SK-N-SH (cell line): ENCODE measurements at regions not wholly inside any gene's neighbourhood (a gene's known extent, or its start where the extent isn't known, plus 50 kb on each side); places are given as distances from the start of the nearest gene placed in this dataset.

Source experiments
- CTCF ChIA-PET: fragments of 300-600, 350-600 bp; formaldehyde crosslinking; extraction: SDS; loops from one replicate; lab custom pipeline; 2021; lab: Yijun Ruan, JAX
- POLR2A ChIA-PET: fragments of 350-600 bp; sonication (Branson Sonifier 250); formaldehyde crosslinking; extraction: SDS; loops from one replicate; lab custom pipeline; 2020; ENCODE audit warnings: antibody characterized with exemption, inconsistent platforms; lab: Yijun Ruan, JAX
- DNase-seq: peaks from one replicate; pipeline ENCODE4 v3.0.0; 2012
- H2AFZ ChIP-seq: fragments of 200-600 bp; sonication (generic); 2 replicates; pipeline ENCODE4 v1.8.1; 2016; ENCODE audit warnings: antibody characterized with exemption, mild to moderate bottlenecking, low read depth
- H3F3A ChIP-seq: fragments of 200-600 bp; sonication (generic); replicated peaks from 2 replicates; pipeline ENCODE3; 2016; ENCODE audit warnings: antibody characterized with exemption, mild to moderate bottlenecking; ENCODE audit not compliant: insufficient read depth
- H3K27ac ChIP-seq, 2 experiments: fragments of 200-500 bp in 1 of 2; fragments of 200-600 bp in 1 of 2; sonication (Bioruptor generic) in 1 of 2; sonication (generic), shearing (Covaris generic) in 1 of 2; 2 replicates each; pipeline versions ENCODE4 v1.5.1 to v1.6.1; 2014 to 2016; ENCODE audit warnings: low read depth in 2 of 2, inconsistent platforms in 1 of 2, low read length in 1 of 2, mild to moderate bottlenecking in 1 of 2, mixed read lengths in 1 of 2
- H3K27me3 ChIP-seq: fragments of 200-600 bp; sonication (generic), shearing (Covaris generic); 2 replicates; pipeline ENCODE4 v1.6.1; 2016; ENCODE audit warnings: mixed run types; ENCODE audit not compliant: insufficient read depth
- H3K36me3 ChIP-seq, 2 experiments: fragments of 200-500 bp in 1 of 2; fragments of 200-600 bp in 1 of 2; sonication (Bioruptor generic) in 1 of 2; sonication (generic) in 1 of 2; replicated peaks in 1 of 2; 2 replicates each; pipeline versions ENCODE3 to v1.5.1; 2014 to 2016; ENCODE audit warnings: low read length in 1 of 2, mild to moderate bottlenecking in 1 of 2; ENCODE audit not compliant: insufficient read depth in 2 of 2, control insufficient read depth in 1 of 2
- H3K4me1 ChIP-seq, 2 experiments: fragments of 200-500 bp in 1 of 2; fragments of 200-600 bp in 1 of 2; sonication (Bioruptor generic) in 1 of 2; sonication (generic), shearing (Covaris generic) in 1 of 2; 2 replicates each; pipeline versions ENCODE4 v1.5.1 to v1.6.1; 2014 to 2016; ENCODE audit warnings: low read depth in 1 of 2, low read length in 1 of 2, mixed run types in 1 of 2; ENCODE audit not compliant: insufficient read depth in 2 of 2, control insufficient read depth in 1 of 2
- H3K4me2 ChIP-seq: fragments of 200-600 bp; sonication (generic), shearing (Covaris generic); 2 replicates; pipeline ENCODE4 v1.6.1; 2017; ENCODE audit warnings: mixed run types
- H3K4me3 ChIP-seq, 2 experiments: fragments of 200-500 bp in 1 of 2; fragments of 200-600 bp in 1 of 2; sonication (Bioruptor generic) in 1 of 2; sonication (generic), shearing (Covaris generic) in 1 of 2; 2 replicates each; pipeline versions ENCODE4 v1.5.1 to v1.8.1; 2014 to 2016; ENCODE audit warnings: low read depth in 2 of 2, inconsistent platforms in 1 of 2, low read length in 1 of 2, mild to moderate bottlenecking in 1 of 2, mixed read lengths in 1 of 2, moderate library complexity in 1 of 2
- H3K79me2 ChIP-seq: fragments of 200-600 bp; sonication (generic); 2 replicates; pipeline ENCODE4 v1.8.1; 2017; ENCODE audit warnings: mild to moderate bottlenecking; ENCODE audit not compliant: insufficient read depth
- H3K9ac ChIP-seq: fragments of 200-600 bp; sonication (generic); 2 replicates; pipeline ENCODE4 v1.6.1; 2017; ENCODE audit warnings: mixed run types
- H3K9me2 ChIP-seq: fragments of 200-600 bp; sonication (generic); 2 replicates; pipeline ENCODE4 v1.6.1; 2017; ENCODE audit warnings: mixed run types
- H3K9me3 ChIP-seq: fragments of 200-600 bp; sonication (generic); 2 replicates; pipeline ENCODE4 v1.6.1; 2017; ENCODE audit warnings: mixed run types, mild to moderate bottlenecking, moderate library complexity
- H4K20me1 ChIP-seq: fragments of 200-600 bp; sonication (generic); 2 replicates; pipeline ENCODE4 v1.6.1; 2017; ENCODE audit warnings: mild to moderate bottlenecking, mixed run types; ENCODE audit not compliant: insufficient read depth
- CTCF ChIP-seq: fragments of 200-600 bp; sonication (generic); IDR thresholded peaks from 2 replicates; pipeline ENCODE4 v1.6.1; 2017; ENCODE audit warnings: antibody characterized with exemption, mild to moderate bottlenecking, moderate library complexity
- EP300 ChIP-seq, 2 experiments: IDR thresholded peaks; 2 replicates each; pipeline versions ENCODE4 v1.4.0 to v1.6.1; 2012; ENCODE audit warnings: borderline replicate concordance in 1 of 2, low read depth in 1 of 2, low read length in 1 of 2
- FOSL2 ChIP-seq: IDR thresholded peaks from 2 replicates; pipeline ENCODE4 v1.4.0; 2012; ENCODE audit warnings: low read depth, mild to moderate bottlenecking, moderate library complexity, borderline replicate concordance
- FOXM1 ChIP-seq: IDR thresholded peaks from 2 replicates; pipeline ENCODE4 v1.4.0; 2012; ENCODE audit warnings: low read depth, mild to moderate bottlenecking
- GABPA ChIP-seq: IDR thresholded peaks from 2 replicates; pipeline ENCODE4 v1.4.0; 2012; ENCODE audit warnings: low read depth, mild to moderate bottlenecking
- GATA2 ChIP-seq: sonication (generic); formaldehyde crosslinking; IDR thresholded peaks from 2 replicates; pipeline ENCODE4 v1.5.0; 2020; ENCODE audit warnings: mild to moderate bottlenecking, missing genetic modification reagents
- MEF2A ChIP-seq: IDR thresholded peaks from 2 replicates; pipeline ENCODE4 v1.4.0; 2012; ENCODE audit warnings: low read depth, borderline replicate concordance
- MXI1 ChIP-seq: IDR thresholded peaks from 2 replicates; pipeline ENCODE4 v1.6.1; 2012; ENCODE audit warnings: mild to moderate bottlenecking, low read depth, low read length, improper control_type of control experiment
- REST ChIP-seq: IDR thresholded peaks from 2 replicates; pipeline ENCODE4 v1.6.1; 2012; ENCODE audit warnings: mild to moderate bottlenecking, low read depth, low read length, moderate library complexity
- RXRA ChIP-seq: IDR thresholded peaks from 2 replicates; pipeline ENCODE4 v1.4.0; 2012; ENCODE audit warnings: low read depth, mild to moderate bottlenecking, borderline replicate concordance
- SIN3A ChIP-seq: IDR thresholded peaks from 2 replicates; pipeline ENCODE4 v1.6.1; 2012; ENCODE audit warnings: low read depth, mild to moderate bottlenecking, low read length, moderate library complexity, borderline replicate concordance
- SMC3 ChIP-seq: IDR thresholded peaks from 2 replicates; pipeline ENCODE4 v1.6.1; 2012; ENCODE audit warnings: low read depth, low read length, improper control_type of control experiment
- TAF1 ChIP-seq: IDR thresholded peaks from 2 replicates; pipeline ENCODE4 v1.6.1; 2012; ENCODE audit warnings: low read depth, mild to moderate bottlenecking, low read length, moderate library complexity, borderline replicate concordance
- TCF12 ChIP-seq: IDR thresholded peaks from 2 replicates; pipeline ENCODE4 v1.4.0; 2012
- USF1 ChIP-seq: IDR thresholded peaks from 2 replicates; pipeline ENCODE4 v1.4.0; 2012; ENCODE audit warnings: low read depth, borderline replicate concordance
- ZBTB33 ChIP-seq: IDR thresholded peaks from 2 replicates; pipeline ENCODE4 v1.4.0; 2012; ENCODE audit warnings: low read depth, borderline replicate concordance
- WGBS: methylation state at CpG from one replicate; pipeline ENCODE4 v1.1.6; 2017; ENCODE audit warnings: low lambda C conversion rate; 5-methylcytosine and 5-hydroxymethylcytosine counted together

- H2AFZ ChIP-seq: no peak overlapping the region
- no peaks in the 10 kb centered on the region for H3F3A ChIP-seq
- H4K20me1 ChIP-seq: no peaks in the 10 kb centered on the region
- H3K9ac ChIP-seq: no peak overlapping the region
- H3K27me3 ChIP-seq: no peaks in the 10 kb centered on the region
- ChIA-PET POLR2A (no interaction called here), CTCF (no interaction called here)
- no peak overlapping the region for H3K4me2 ChIP-seq
- TF ChIP-seq SIN3A (no peak), REST (no peak), CTCF (no peak), TAF1 (no peak), MXI1 (no peak)
- no peak overlapping the region for H3K4me3 ChIP-seq
- H3K9me3 ChIP-seq: no peaks in the 10 kb centered on the region
- no peaks in the 10 kb centered on the region for H3K9me2 ChIP-seq
- DNase-seq: no peak
- no peak overlapping the region for H3K27ac ChIP-seq
- no peaks in the 10 kb centered on the region for H3K36me3 ChIP-seq
- H3K79me2 ChIP-seq: no peaks in the 10 kb centered on the region
- 49% methylated on average over 5 of the region's 5 CpGs for WGBS
- peaks cover 0 to 5% of the 10 kb centered on the region in 2 experiments; a peak in 1 of 4 replicates for H3K4me1 ChIP-seq
These were observed 57.9 kb downstream of the DNAJB9 start for GRCh38 chr7:108627476-108628051.

- no peak overlapping the region for H3K4me3 ChIP-seq
- TF ChIP-seq GATA2 (no peak), FOXM1 (no peak), MEF2A (no peak), FOSL2 (no peak), USF1 (no peak), EP300 (IDR thresholded peaks at IDR 0.05; ENCODE audit: borderline replicate concordance in 1 of 2, low read depth in 1 of 2, low read length in 1 of 2) (no peak), ZBTB33 (no peak), MXI1 (no peak), SMC3 (no peak), CTCF (no peak), TCF12 (no peak), RXRA (no peak), GABPA (no peak)
- TF ChIP-seq, all 33 proteins: peak for 0
- H3K9ac ChIP-seq: no peak overlapping the region
- H4K20me1 ChIP-seq: no peaks in the 10 kb centered on the region
- no peak for DNase-seq
- peaks cover 0 to 5% of the 10 kb centered on the region in 2 experiments; a peak in 1 of 4 replicates for H3K4me1 ChIP-seq
- no peak overlapping the region for H3K27ac ChIP-seq
- no peak overlapping the region for H3K4me2 ChIP-seq
- no peaks in the 10 kb centered on the region for H3K36me3 ChIP-seq
- H3K9me3 ChIP-seq: no peaks in the 10 kb centered on the region
- no peaks in the 10 kb centered on the region for H3F3A ChIP-seq
- H3K79me2 ChIP-seq: no peaks in the 10 kb centered on the region
- ChIA-PET POLR2A (no interaction called here), CTCF (no interaction called here)
- no peak overlapping the region for H2AFZ ChIP-seq
- no peaks in the 10 kb centered on the region for H3K9me2 ChIP-seq
- 28% methylated on average over 3 of the region's 3 CpGs for WGBS
- no peaks in the 10 kb centered on the region for H3K27me3 ChIP-seq
These were observed 59.0 kb downstream of the DNAJB9 start for GRCh38 chr7:108628678-108629077.
